H1 (cell line): ENCODE measurements at regions not wholly inside any gene's neighbourhood (a gene's known extent, or its start where the extent isn't known, plus 50 kb on each side); places are given as distances from the start of the nearest gene placed in this dataset.

Experiments
- CTCF ChIA-PET: fragments of 300-600 bp; sonication (Branson Sonifier 250); formaldehyde crosslinking; loops from one replicate; lab custom pipeline; 2021; ENCODE audit not compliant: partially characterized antibody; lab: Charles Lee
- POLR2A ChIA-PET: fragments of 300-600 bp; sonication (Branson Sonifier 250); formaldehyde crosslinking; loops from one replicate; lab custom pipeline; 2021; ENCODE audit warnings: inconsistent platforms; ENCODE audit not compliant: partially characterized antibody; lab: Charles Lee
- DNase-seq, 2 experiments: peaks; one replicate each; pipeline versions ENCODE4 v3.0.0 to v3.0.0-alpha.2; 2010 to 2022; ENCODE audit warnings: low spot score in 2 of 2, low read depth in 1 of 2, mixed read lengths in 1 of 2
- FAIRE-seq: peaks from 2 replicates; lab custom pipeline; 2011; peaks lifted over from hg19 to GRCh38; lab: Jason Lieb, UNC
- H2AFZ ChIP-seq: 2 replicates; pipeline ENCODE4 v1.8.1; 2012; ENCODE audit warnings: low read length, inconsistent platforms
- H2AK5ac ChIP-seq: 2 replicates; pipeline ENCODE4 v1.6.1; 2013; ENCODE audit warnings: low read depth, low read length
- H2BK120ac ChIP-seq: replicated peaks from 2 replicates; pipeline ENCODE3; 2013; ENCODE audit warnings: low read depth, low read length, inconsistent platforms
- H2BK12ac ChIP-seq: 2 replicates; pipeline ENCODE4 v1.6.1; 2013; ENCODE audit warnings: low read depth, low read length
- H2BK15ac ChIP-seq: 2 replicates; pipeline ENCODE4 v1.6.1; 2013; ENCODE audit warnings: low read length
- H2BK20ac ChIP-seq: 2 replicates; pipeline ENCODE4 v1.6.1; 2013; ENCODE audit warnings: low read length
- H2BK5ac ChIP-seq: 2 replicates; pipeline ENCODE4 v1.6.1; 2013; ENCODE audit warnings: low read depth, low read length
- H3K14ac ChIP-seq: 2 replicates; pipeline ENCODE4 v1.6.1; 2013; ENCODE audit warnings: inconsistent platforms; ENCODE audit not compliant: insufficient read length
- H3K18ac ChIP-seq: 2 replicates; pipeline ENCODE4 v1.6.1; 2013; ENCODE audit warnings: low read length; ENCODE audit errors: extremely low read depth
- H3K23ac ChIP-seq: 2 replicates; pipeline ENCODE4 v1.6.1; 2013; ENCODE audit warnings: inconsistent platforms; ENCODE audit not compliant: insufficient read length
- H3K23me2 ChIP-seq: 2 replicates; pipeline ENCODE4 v1.6.1; 2013; ENCODE audit warnings: low read depth, low read length
- H3K27ac ChIP-seq: 2 replicates; pipeline ENCODE4 v1.6.1; 2011; ENCODE audit warnings: low read depth, low read length, inconsistent platforms
- H3K27me3 ChIP-seq, 4 experiments: replicated peaks in 1 of 4; 1 replicate in 1 of 4; 2 replicates in 3 of 4; pipeline versions ENCODE4 v1.6.1 to v1.8.1; 2011 to 2013; ENCODE audit warnings: low read length in 3 of 4, mild to moderate bottlenecking in 3 of 4, inconsistent platforms in 2 of 4, mixed read lengths in 2 of 4, moderate library complexity in 1 of 4; ENCODE audit not compliant: control insufficient read depth in 3 of 4, insufficient read depth in 3 of 4; ENCODE audit errors: extremely low read depth in 1 of 4
- H3K36me3 ChIP-seq, 4 experiments: 2 replicates each; pipeline versions ENCODE4 v1.6.1 to v1.8.1; 2011 to 2013; ENCODE audit warnings: mild to moderate bottlenecking in 4 of 4, low read length in 3 of 4, moderate library complexity in 2 of 4, control low read depth in 1 of 4, inconsistent platforms in 1 of 4; ENCODE audit not compliant: insufficient read depth in 4 of 4, control insufficient read depth in 2 of 4
- H3K4ac ChIP-seq: replicated peaks from 2 replicates; pipeline ENCODE3; 2013; ENCODE audit warnings: low read length, low read depth, mixed read lengths, inconsistent platforms; ENCODE audit not compliant: insufficient read length
- H3K4me1 ChIP-seq, 4 experiments: replicated peaks in 1 of 4; 1 replicate in 1 of 4; 2 replicates in 3 of 4; pipeline versions ENCODE4 v1.6.1 to v1.8.1; 2011 to 2013; ENCODE audit warnings: low read length in 3 of 4, inconsistent platforms in 2 of 4, mixed read lengths in 1 of 4; ENCODE audit not compliant: insufficient read depth in 4 of 4, control insufficient read depth in 3 of 4
- H3K4me2 ChIP-seq, 2 experiments: 2 replicates each; pipeline versions ENCODE4 v1.6.1 to v1.8.1; 2011 to 2013; ENCODE audit warnings: low read depth in 2 of 2, low read length in 2 of 2, control low read depth in 1 of 2, inconsistent platforms in 1 of 2, mild to moderate bottlenecking in 1 of 2; ENCODE audit not compliant: insufficient read depth in 1 of 2
- H3K4me3 ChIP-seq, 4 experiments: fragments of 200-600, 300-600 bp in 1 of 4; sonication (generic), shearing (Covaris generic), sonication (Bioruptor Twin) in 1 of 4; 2 replicates each; pipeline versions ENCODE4 v1.5.1 to v1.8.1; 2011 to 2016; ENCODE audit warnings: low read length in 4 of 4, low read depth in 3 of 4, control low read depth in 2 of 4, inconsistent platforms in 2 of 4, mild to moderate bottlenecking in 2 of 4, mixed read lengths in 1 of 4, moderate library complexity in 1 of 4; ENCODE audit not compliant: insufficient read depth in 2 of 4; ENCODE audit errors: extremely low read depth in 1 of 4
- H3K56ac ChIP-seq: replicated peaks from 2 replicates; pipeline ENCODE3; 2013; ENCODE audit warnings: low read depth, mild to moderate bottlenecking, mixed read lengths, low read length, inconsistent platforms; ENCODE audit not compliant: insufficient read length
- H3K79me1 ChIP-seq: 2 replicates; pipeline ENCODE4 v1.6.1; 2013; ENCODE audit warnings: low read depth, low read length, control low read depth
- H3K79me2 ChIP-seq, 2 experiments: 2 replicates each; pipeline versions ENCODE4 v1.6.1 to v1.8.1; 2012 to 2013; ENCODE audit warnings: low read length in 2 of 2, mild to moderate bottlenecking in 2 of 2, inconsistent platforms in 1 of 2; ENCODE audit not compliant: insufficient read depth in 2 of 2, control insufficient read depth in 1 of 2
- H3K9ac ChIP-seq, 4 experiments: replicated peaks in 1 of 4; 1 replicate in 1 of 4; 2 replicates in 3 of 4; pipeline versions ENCODE4 v1.6.1 to v1.8.1; 2011 to 2013; ENCODE audit warnings: low read depth in 3 of 4, low read length in 3 of 4, control low read depth in 2 of 4, mild to moderate bottlenecking in 2 of 4, moderate library complexity in 2 of 4, inconsistent platforms in 1 of 4; ENCODE audit errors: extremely low read depth in 1 of 4
- H3K9me3 ChIP-seq, 2 experiments: 2 replicates each; pipeline versions ENCODE4 v1.6.1 to v1.8.1; 2012 to 2013; ENCODE audit warnings: mild to moderate bottlenecking in 2 of 2, moderate library complexity in 2 of 2, control low read depth in 1 of 2, inconsistent platforms in 1 of 2, low read depth in 1 of 2, low read length in 1 of 2, mixed read lengths in 1 of 2; ENCODE audit not compliant: insufficient read depth in 2 of 2
- H4K20me1 ChIP-seq, 2 experiments: replicated peaks in 1 of 2; 2 replicates each; pipeline versions ENCODE3 to v1.8.1; 2011 to 2013; ENCODE audit warnings: inconsistent platforms in 2 of 2, low read length in 2 of 2, mild to moderate bottlenecking in 1 of 2; ENCODE audit not compliant: insufficient read depth in 2 of 2, control insufficient read depth in 1 of 2
- H4K5ac ChIP-seq: 2 replicates; pipeline ENCODE4 v1.6.1; 2013; ENCODE audit warnings: low read length, low read depth, mixed read lengths, inconsistent platforms; ENCODE audit not compliant: insufficient read length
- H4K8ac ChIP-seq: 2 replicates; pipeline ENCODE4 v1.8.0; 2013; ENCODE audit warnings: mild to moderate bottlenecking, moderate library complexity, low read length, inconsistent platforms; ENCODE audit not compliant: insufficient read depth; ENCODE audit errors: extremely low read depth
- H4K91ac ChIP-seq: replicated peaks from 2 replicates; pipeline ENCODE3; 2013; ENCODE audit warnings: low read length, mixed read lengths, inconsistent platforms; ENCODE audit not compliant: insufficient read length
- HDAC2 ChIP-seq, 2 experiments: fragments of 300-600 bp in 1 of 2; sonication (generic) in 1 of 2; IDR thresholded peaks; 2 replicates each; pipeline ENCODE4 v1.6.1; 2011 to 2012; ENCODE audit warnings: low read depth in 2 of 2, low read length in 2 of 2, mild to moderate bottlenecking in 2 of 2, moderate library complexity in 2 of 2, borderline replicate concordance in 1 of 2, inconsistent platforms in 1 of 2
- JUND ChIP-seq: IDR thresholded peaks from 2 replicates; pipeline ENCODE4 v1.6.1; 2011; ENCODE audit warnings: mild to moderate bottlenecking, improper control_type of control experiment, low read length
- KDM1A ChIP-seq: fragments of 200-600, 300-600 bp; sonication (generic); IDR thresholded peaks from 2 replicates; pipeline ENCODE4 v1.7.1; 2016; ENCODE audit warnings: mild to moderate bottlenecking, low read length, borderline replicate concordance
- KDM5A ChIP-seq: fragments of 200-600 bp; IDR thresholded peaks from 2 replicates; pipeline ENCODE4 v1.7.1; 2012; ENCODE audit warnings: mild to moderate bottlenecking, low read length, inconsistent platforms, mixed read lengths
- MAFK ChIP-seq: IDR thresholded peaks from 2 replicates; pipeline ENCODE4 v1.6.1; 2012; ENCODE audit warnings: low read depth, mild to moderate bottlenecking, improper control_type of control experiment, low read length
- POLR2A ChIP-seq, 2 experiments: IDR thresholded peaks; 1 replicate in 1 of 2; 2 replicates in 1 of 2; pipeline ENCODE4 v1.6.1; 2011; ENCODE audit warnings: low read depth in 2 of 2, low read length in 2 of 2, mild to moderate bottlenecking in 2 of 2; ENCODE audit errors: control extremely low read depth in 1 of 2
- RBBP5 ChIP-seq: IDR thresholded peaks from 2 replicates; pipeline ENCODE4 v1.7.1; 2012; ENCODE audit warnings: low read depth, mild to moderate bottlenecking, inconsistent platforms, low read length, moderate library complexity, borderline replicate concordance
- SAP30 ChIP-seq: fragments of 300-600 bp; sonication (generic); IDR thresholded peaks from 2 replicates; pipeline ENCODE4 v1.7.1; 2012; ENCODE audit warnings: low read length, moderate library complexity, mild to moderate bottlenecking, inconsistent platforms; ENCODE audit not compliant: insufficient read depth, insufficient replicate concordance
- SIX5 ChIP-seq: IDR thresholded peaks from 2 replicates; pipeline ENCODE4 v1.6.1; 2011; ENCODE audit warnings: mild to moderate bottlenecking, low read depth, low read length
- TAF1 ChIP-seq: IDR thresholded peaks from 2 replicates; pipeline ENCODE4 v1.6.1; 2011; ENCODE audit warnings: mild to moderate bottlenecking, low read depth, low read length
- WGBS, 2 experiments: shearing (Covaris generic) in 1 of 2; methylation state at CpG; one replicate each; pipeline versions ENCODE4 v1.1.6 to v1.1.7; 2013 to 2015; ENCODE audit warnings: low lambda C conversion rate in 2 of 2, mixed read lengths in 2 of 2, inconsistent platforms in 1 of 2, low coverage in 1 of 2, missing lambda C conversion rate in 1 of 2; ENCODE audit not compliant: insufficient replicate concordance in 2 of 2, insufficient coverage in 1 of 2, insufficient read length in 1 of 2; ENCODE audit errors: extremely low coverage in 1 of 2, missing lambda C conversion rate in 1 of 2; 5-methylcytosine and 5-hydroxymethylcytosine counted together
- TF ChIP-seq, protein P1 (sequence below): IDR thresholded peaks from 2 replicates; pipeline ENCODE4 v1.6.1; 2012; ENCODE audit warnings: inconsistent platforms
- TF ChIP-seq, protein P2 (sequence below), 3 experiments: IDR thresholded peaks; 1 replicate in 2 of 3; 2 replicates in 1 of 3; pipeline versions ENCODE4 v1.5.1 to v1.6.1; 2011; ENCODE audit warnings: low read length in 3 of 3, mild to moderate bottlenecking in 3 of 3, inconsistent platforms in 2 of 3, low read depth in 1 of 3, moderate library complexity in 1 of 3; ENCODE audit not compliant: insufficient read depth in 1 of 3; ENCODE audit errors: control extremely low read depth in 1 of 3

- 92% methylated on average over 6 of the region's 6 CpGs; no CpG with 5 or more reads in 1 of the 2 experiments for WGBS, 2 experiments
- Histone ChIP-seq H3K36me3 (no peaks in the 10 kb centered on the region), H3K4me1 (peaks cover 0 to 5% (median 2%) of the 10 kb centered on the region in 4 experiments; a peak in 4 of 7 replicates), H4K8ac (no peak overlapping the region; the same call in 1 of the 2 replicates), H3K18ac (no peak overlapping the region), H2BK15ac (no peak overlapping the region), H3K27me3 (no peaks in the 10 kb centered on the region; a peak in 1 of 7 replicates), H3K4me2 (no peak overlapping the region), H3K4me3 (no peak overlapping the region), H2AFZ (no peak overlapping the region), H3K56ac (no peak overlapping the region), H3K9ac (no peak overlapping the region), H2BK5ac (no peak overlapping the region), H4K91ac (no peak overlapping the region), H4K5ac (no peak overlapping the region), H3K79me1 (no peaks in the 10 kb centered on the region), H3K79me2 (no peaks in the 10 kb centered on the region), H3K27ac (no peak overlapping the region), H3K14ac (no peak overlapping the region), H3K9me3 (peaks cover 0 to 2% of the 10 kb centered on the region in 2 experiments; a peak in 1 of 4 replicates), H4K20me1 (no peaks in the 10 kb centered on the region), H3K4ac (no peak overlapping the region), H2AK5ac (no peak overlapping the region), H3K23ac (no peak overlapping the region), H2BK120ac (no peak overlapping the region), H3K23me2 (no peaks in the 10 kb centered on the region), H2BK20ac (no peak overlapping the region), H2BK12ac (no peak overlapping the region)
- CTCF ChIA-PET, result no interaction called here
- FAIRE-seq, result no peak
- DNase-seq, result no peak
- POLR2A ChIA-PET, result no interaction called here
- no peak for TF ChIP-seq MAFK
- TF ChIP-seq TAF1, result no peak
- TF ChIP-seq HDAC2 (IDR thresholded peaks at IDR 0.05; ENCODE audit: borderline replicate concordance in 1 of 2, low read depth in 2 of 2, low read length in 2 of 2), result no peak
- TF ChIP-seq, protein P1, sequence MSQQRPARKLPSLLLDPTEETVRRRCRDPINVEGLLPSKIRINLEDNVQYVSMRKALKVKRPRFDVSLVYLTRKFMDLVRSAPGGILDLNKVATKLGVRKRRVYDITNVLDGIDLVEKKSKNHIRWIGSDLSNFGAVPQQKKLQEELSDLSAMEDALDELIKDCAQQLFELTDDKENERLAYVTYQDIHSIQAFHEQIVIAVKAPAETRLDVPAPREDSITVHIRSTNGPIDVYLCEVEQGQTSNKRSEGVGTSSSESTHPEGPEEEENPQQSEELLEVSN, result no peak
- no peak for TF ChIP-seq RBBP5
- TF ChIP-seq SIX5, result no peak
- TF ChIP-seq, protein P2, sequence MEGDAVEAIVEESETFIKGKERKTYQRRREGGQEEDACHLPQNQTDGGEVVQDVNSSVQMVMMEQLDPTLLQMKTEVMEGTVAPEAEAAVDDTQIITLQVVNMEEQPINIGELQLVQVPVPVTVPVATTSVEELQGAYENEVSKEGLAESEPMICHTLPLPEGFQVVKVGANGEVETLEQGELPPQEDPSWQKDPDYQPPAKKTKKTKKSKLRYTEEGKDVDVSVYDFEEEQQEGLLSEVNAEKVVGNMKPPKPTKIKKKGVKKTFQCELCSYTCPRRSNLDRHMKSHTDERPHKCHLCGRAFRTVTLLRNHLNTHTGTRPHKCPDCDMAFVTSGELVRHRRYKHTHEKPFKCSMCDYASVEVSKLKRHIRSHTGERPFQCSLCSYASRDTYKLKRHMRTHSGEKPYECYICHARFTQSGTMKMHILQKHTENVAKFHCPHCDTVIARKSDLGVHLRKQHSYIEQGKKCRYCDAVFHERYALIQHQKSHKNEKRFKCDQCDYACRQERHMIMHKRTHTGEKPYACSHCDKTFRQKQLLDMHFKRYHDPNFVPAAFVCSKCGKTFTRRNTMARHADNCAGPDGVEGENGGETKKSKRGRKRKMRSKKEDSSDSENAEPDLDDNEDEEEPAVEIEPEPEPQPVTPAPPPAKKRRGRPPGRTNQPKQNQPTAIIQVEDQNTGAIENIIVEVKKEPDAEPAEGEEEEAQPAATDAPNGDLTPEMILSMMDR (IDR thresholded peaks at IDR 0.05; ENCODE audit: control extremely low read depth in 1 of 3, insufficient read depth in 1 of 3, low read depth in 1 of 3, low read length in 3 of 3), result no peak
- TF ChIP-seq POLR2A (IDR thresholded peaks at IDR 0.05; ENCODE audit: control extremely low read depth in 1 of 2, low read depth in 2 of 2, low read length in 2 of 2), result no peak
- TF ChIP-seq JUND, result no peak
- TF ChIP-seq KDM5A, result no peak
- TF ChIP-seq KDM1A, result no peak
- no peak for TF ChIP-seq SAP30
Observed at GRCh38 chr2:129611471-129611870, 368.0 kb upstream of the RAB6C start.
